ENCODE measurements at regions not wholly inside any gene's neighbourhood (a gene's known extent, or its start where the extent isn't known, plus 50 kb on each side); places are given as distances from the start of the nearest gene placed in this dataset.

DNA sequence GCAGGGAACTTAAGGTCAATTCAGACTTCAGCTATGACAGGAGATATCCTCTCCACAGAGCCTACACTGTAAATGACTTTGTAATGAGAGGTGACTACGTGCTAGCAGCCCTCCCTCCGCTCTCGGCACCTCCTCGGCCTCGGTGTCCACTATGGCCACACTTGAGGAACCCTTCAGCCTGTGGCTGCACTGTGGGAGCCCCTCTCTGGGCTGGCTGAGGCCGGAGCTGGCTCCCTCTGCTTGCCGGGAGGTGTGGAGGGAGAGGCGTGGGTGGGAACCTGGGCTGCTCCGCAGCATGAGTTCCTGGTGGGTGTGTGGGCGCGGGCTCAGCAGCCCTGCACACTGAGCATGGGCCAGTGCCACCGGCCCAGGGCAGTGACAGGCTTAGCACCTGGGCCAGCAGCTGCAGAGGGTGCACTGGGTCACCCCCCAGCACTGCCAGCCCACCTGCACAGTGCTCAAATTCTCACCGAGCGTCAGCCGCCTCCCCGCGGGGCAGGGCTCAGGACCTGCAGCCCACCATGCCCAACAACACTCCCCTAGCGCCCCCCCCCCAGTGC lies 137.6 kb upstream of the SPACA7 start:
- ChIA-PET CTCF (no interaction called here), POLR2A (no interaction called here)
- no peaks in the 10 kb centered on the region for H3K27me3 ChIP-seq (ENCODE audit: control insufficient read depth, insufficient read depth, low read length)
- no peak overlapping the region for H3K4me3 ChIP-seq (ENCODE audit: low read depth, low read length)
- DNase-seq (ENCODE audit: low read depth) = no peak
- TF ChIP-seq, protein P1, sequence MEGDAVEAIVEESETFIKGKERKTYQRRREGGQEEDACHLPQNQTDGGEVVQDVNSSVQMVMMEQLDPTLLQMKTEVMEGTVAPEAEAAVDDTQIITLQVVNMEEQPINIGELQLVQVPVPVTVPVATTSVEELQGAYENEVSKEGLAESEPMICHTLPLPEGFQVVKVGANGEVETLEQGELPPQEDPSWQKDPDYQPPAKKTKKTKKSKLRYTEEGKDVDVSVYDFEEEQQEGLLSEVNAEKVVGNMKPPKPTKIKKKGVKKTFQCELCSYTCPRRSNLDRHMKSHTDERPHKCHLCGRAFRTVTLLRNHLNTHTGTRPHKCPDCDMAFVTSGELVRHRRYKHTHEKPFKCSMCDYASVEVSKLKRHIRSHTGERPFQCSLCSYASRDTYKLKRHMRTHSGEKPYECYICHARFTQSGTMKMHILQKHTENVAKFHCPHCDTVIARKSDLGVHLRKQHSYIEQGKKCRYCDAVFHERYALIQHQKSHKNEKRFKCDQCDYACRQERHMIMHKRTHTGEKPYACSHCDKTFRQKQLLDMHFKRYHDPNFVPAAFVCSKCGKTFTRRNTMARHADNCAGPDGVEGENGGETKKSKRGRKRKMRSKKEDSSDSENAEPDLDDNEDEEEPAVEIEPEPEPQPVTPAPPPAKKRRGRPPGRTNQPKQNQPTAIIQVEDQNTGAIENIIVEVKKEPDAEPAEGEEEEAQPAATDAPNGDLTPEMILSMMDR (IDR thresholded peaks at IDR 0.05; ENCODE audit: insufficient read depth, low read depth, low read length) = no peak
- H3K36me3 ChIP-seq (ENCODE audit: control insufficient read depth, insufficient read depth, low read length) = no peaks in the 10 kb centered on the region

DNA sequence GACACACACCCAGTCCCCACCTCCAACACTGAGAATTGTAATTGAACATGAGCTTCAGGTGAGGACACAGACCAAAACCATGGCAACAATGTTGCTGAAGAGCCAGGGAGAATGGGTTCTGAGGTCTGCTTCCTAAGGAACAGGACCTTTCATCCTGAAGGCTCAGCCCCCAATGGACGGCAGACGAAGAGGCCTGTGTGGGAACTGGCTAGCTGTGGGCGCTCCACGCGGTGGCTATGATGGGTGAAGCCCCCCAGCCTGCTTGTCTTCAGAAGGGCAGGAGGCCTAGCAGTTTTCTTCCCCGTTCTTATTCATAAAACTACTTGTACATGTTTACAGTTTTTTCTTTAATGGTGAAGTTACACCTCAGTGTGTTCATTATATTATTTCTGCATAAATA lies 136.1 kb upstream of the SPACA7 start:
- no peak for DNase-seq (ENCODE audit: low read depth)
- H3K36me3 ChIP-seq (ENCODE audit: control insufficient read depth, insufficient read depth, low read length) = no peaks in the 10 kb centered on the region
- ChIA-PET CTCF (no interaction called here), POLR2A (no interaction called here)
- TF ChIP-seq, protein P1 (IDR thresholded peaks at IDR 0.05; ENCODE audit: insufficient read depth, low read depth, low read length) = no peak
- no peaks in the 10 kb centered on the region for H3K27me3 ChIP-seq (ENCODE audit: control insufficient read depth, insufficient read depth, low read length)
- H3K4me3 ChIP-seq (ENCODE audit: low read depth, low read length) = no peak overlapping the region

DNA sequence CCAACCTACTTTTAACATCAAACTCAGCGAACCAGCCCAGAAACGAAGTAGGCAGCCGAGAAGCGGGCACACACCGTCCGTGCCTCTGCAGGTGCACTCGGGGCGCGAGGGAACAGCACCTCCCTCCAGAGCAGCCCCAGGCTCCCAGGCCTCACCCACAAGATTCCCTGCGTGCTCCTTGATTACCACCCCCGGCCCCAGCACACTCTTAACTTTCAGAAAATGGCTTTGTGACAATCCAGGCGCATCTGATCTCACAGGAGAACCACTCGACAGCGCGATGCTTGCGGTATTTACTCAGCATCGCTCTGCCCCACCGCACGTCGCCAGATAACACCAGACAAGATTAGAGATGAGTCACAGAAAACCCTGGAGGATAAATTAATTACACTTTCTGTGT lies 134.9 kb upstream of the SPACA7 start:
- ChIA-PET POLR2A (no interaction called here), CTCF (no interaction called here)
- TF ChIP-seq, protein P1 (IDR thresholded peaks at IDR 0.05; ENCODE audit: insufficient read depth, low read depth, low read length) = no peak
- Histone ChIP-seq H3K27me3 (ENCODE audit: control insufficient read depth, insufficient read depth, low read length) (no peaks in the 10 kb centered on the region), H3K4me3 (ENCODE audit: low read depth, low read length) (no peak overlapping the region), H3K36me3 (ENCODE audit: control insufficient read depth, insufficient read depth, low read length) (no peaks in the 10 kb centered on the region)
- DNase-seq (ENCODE audit: low read depth) = no peak

DNA sequence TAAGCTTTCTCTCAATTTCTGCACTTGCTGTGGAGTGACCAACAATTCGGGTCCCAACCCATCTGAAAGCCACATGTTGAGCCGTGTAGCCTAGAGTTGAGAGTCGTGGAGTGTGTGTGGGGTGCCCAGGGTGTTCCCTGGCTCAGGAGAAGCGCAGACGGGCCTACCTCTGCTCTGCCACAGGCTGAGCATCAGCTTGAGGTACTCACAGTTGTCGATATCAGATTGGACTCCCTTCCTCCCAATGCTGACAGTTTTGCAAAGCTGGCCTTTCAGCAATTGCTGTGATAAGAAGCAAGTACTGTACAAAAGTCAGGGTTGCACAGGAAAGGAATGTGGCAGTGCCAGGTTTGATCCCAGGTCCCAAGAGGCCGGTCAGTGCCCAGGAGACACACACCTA lies 133.4 kb upstream of the SPACA7 start:
- no peaks in the 10 kb centered on the region for H3K36me3 ChIP-seq (ENCODE audit: control insufficient read depth, insufficient read depth, low read length)
- CTCF ChIA-PET = no interaction called here
- no peaks in the 10 kb centered on the region for H3K27me3 ChIP-seq (ENCODE audit: control insufficient read depth, insufficient read depth, low read length)
- TF ChIP-seq, protein P1 (IDR thresholded peaks at IDR 0.05; ENCODE audit: insufficient read depth, low read depth, low read length) = no peak
- POLR2A ChIA-PET = no interaction called here
- no peak for DNase-seq (ENCODE audit: low read depth)
- H3K4me3 ChIP-seq (ENCODE audit: low read depth, low read length) = no peak overlapping the region

DNA sequence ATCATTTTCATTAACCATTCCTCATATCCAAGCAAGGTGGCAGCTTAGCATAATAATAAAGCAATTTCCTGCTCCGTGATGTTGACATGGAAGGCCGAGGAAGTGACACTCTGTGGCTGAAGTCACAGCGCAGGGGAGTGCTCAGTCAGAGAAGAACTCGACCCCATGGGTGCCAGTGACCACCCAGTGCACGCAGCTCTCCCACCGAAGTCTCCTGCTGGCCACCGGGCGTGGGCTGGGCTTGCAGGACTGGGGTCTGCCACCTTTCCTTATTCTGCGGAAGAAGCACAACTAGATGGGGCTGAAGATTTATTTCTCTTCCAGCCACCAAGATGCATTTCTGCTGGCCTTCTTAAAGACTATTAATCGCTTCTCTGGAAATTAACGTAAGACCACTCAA lies 132.1 kb upstream of the SPACA7 start:
- DNase-seq (ENCODE audit: low read depth) = no peak
- POLR2A ChIA-PET = no interaction called here
- H3K4me3 ChIP-seq (ENCODE audit: low read depth, low read length) = no peak overlapping the region
- TF ChIP-seq, protein P1 (IDR thresholded peaks at IDR 0.05; ENCODE audit: insufficient read depth, low read depth, low read length) = no peak
- no peaks in the 10 kb centered on the region for H3K27me3 ChIP-seq (ENCODE audit: control insufficient read depth, insufficient read depth, low read length)
- CTCF ChIA-PET = no interaction called here
- H3K36me3 ChIP-seq (ENCODE audit: control insufficient read depth, insufficient read depth, low read length) = no peaks in the 10 kb centered on the region
